Body of pancreas (tissue), 4 donors: ENCODE measurements at regions not wholly inside any gene's neighbourhood (a gene's known extent, or its start where the extent isn't known, plus 50 kb on each side); places are given as distances from the start of the nearest gene placed in this dataset.

Experiments
- ATAC-seq: fragments of 150-250 bp; one replicate; pipeline ENCODE4 v1.9.1; 2016
- DNase-seq, 4 donors: peaks; one replicate each; pipeline ENCODE4 v3.0.0-alpha.2; 2019
- H3K27ac ChIP-seq, 4 donors: fragments of 200-600 bp; sonication (generic); 1 replicate in 3 of 4; 2 replicates in 1 of 4; pipeline versions ENCODE4 v1.5.1 to v1.6.1; 2016 to 2019; ENCODE audit warnings: mild to moderate bottlenecking in 1 of 4, mixed read lengths in 1 of 4, moderate library complexity in 1 of 4
- H3K27me3 ChIP-seq, 2 donors: fragments of 200-600 bp; sonication (generic); one replicate each; pipeline ENCODE4 v1.6.0; 2016; ENCODE audit warnings: mild to moderate bottlenecking in 1 of 2
- H3K36me3 ChIP-seq, 2 donors: fragments of 200-600 bp; sonication (generic); replicated peaks in 1 of 2; 2 replicates each; pipeline ENCODE4 v1.5.1; 2016; ENCODE audit warnings: low read depth in 2 of 2; ENCODE audit not compliant: insufficient read depth in 1 of 2
- H3K4me1 ChIP-seq: fragments of 200-600 bp; sonication (generic); one replicate; pipeline ENCODE4 v1.6.0; 2016
- H3K4me3 ChIP-seq, 2 donors: fragments of 200-600 bp; sonication (generic); 1 replicate in 1 of 2; 2 replicates in 1 of 2; pipeline ENCODE4 v1.5.1; 2016 to 2019
- H3K9me3 ChIP-seq, 3 donors: fragments of 200-600 bp; sonication (generic); 1 replicate in 2 of 3; 2 replicates in 1 of 3; pipeline ENCODE4 v1.5.1; 2016
- POLR2A ChIP-seq, 3 donors: fragments of 450-650 bp; IDR thresholded peaks; one replicate each; pipeline ENCODE4 v1.6.1; 2016; ENCODE audit warnings: antibody characterized with exemption in 3 of 3, mild to moderate bottlenecking in 2 of 3
- WGBS, 2 donors: methylation state at CpG; one replicate each; pipeline ENCODE4 v1.1.5; 2017; 5-methylcytosine and 5-hydroxymethylcytosine counted together
- intact Hi-C: fragments of 100-400 bp; cut with DNase I; formaldehyde crosslinking; loops from one replicate; pipeline ENCODE4 v1.15.1; 2023
- TF ChIP-seq, protein P1 (sequence below), 7 experiments: fragments of 450-650 bp in 4 of 7; fragments of 200-600 bp in 3 of 7; sonication (generic) in 3 of 7; IDR thresholded peaks; one replicate each; pipeline ENCODE4 v1.5.1; 2016 to 2019; ENCODE audit warnings: antibody characterized with exemption in 7 of 7

DNA sequence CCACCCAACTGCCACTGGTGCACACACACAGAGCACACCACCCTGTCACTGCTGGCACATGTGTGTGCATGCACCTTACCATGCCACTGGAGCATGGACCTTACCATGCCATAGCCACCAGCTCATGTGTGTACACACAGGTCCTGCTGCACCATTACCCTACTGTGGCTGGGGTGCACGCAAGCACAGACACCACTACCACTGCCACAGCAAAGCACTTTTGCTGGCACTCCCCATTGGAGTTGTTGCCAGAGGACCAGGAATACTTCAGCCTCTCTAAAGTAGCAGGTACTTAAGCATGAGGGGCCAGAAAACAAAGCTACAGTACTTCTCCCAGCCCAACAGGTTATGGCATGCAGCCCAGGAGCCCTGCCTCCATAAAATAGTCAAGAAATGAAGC lies 404.8 kb downstream of the MBD2 start:
- 60% methylated on average over 1 of the region's 1 CpG; no CpG with 5 or more reads in 1 of the 2 donors for WGBS, 2 donors
- Histone ChIP-seq H3K27me3 (no peaks in the 10 kb centered on the region), H3K36me3 (no peaks in the 10 kb centered on the region), H3K4me3 (no peak overlapping the region), H3K9me3 (no peaks in the 10 kb centered on the region), H3K4me1 (no peaks in the 10 kb centered on the region), H3K27ac (no peak overlapping the region)
- TF ChIP-seq, protein P1, sequence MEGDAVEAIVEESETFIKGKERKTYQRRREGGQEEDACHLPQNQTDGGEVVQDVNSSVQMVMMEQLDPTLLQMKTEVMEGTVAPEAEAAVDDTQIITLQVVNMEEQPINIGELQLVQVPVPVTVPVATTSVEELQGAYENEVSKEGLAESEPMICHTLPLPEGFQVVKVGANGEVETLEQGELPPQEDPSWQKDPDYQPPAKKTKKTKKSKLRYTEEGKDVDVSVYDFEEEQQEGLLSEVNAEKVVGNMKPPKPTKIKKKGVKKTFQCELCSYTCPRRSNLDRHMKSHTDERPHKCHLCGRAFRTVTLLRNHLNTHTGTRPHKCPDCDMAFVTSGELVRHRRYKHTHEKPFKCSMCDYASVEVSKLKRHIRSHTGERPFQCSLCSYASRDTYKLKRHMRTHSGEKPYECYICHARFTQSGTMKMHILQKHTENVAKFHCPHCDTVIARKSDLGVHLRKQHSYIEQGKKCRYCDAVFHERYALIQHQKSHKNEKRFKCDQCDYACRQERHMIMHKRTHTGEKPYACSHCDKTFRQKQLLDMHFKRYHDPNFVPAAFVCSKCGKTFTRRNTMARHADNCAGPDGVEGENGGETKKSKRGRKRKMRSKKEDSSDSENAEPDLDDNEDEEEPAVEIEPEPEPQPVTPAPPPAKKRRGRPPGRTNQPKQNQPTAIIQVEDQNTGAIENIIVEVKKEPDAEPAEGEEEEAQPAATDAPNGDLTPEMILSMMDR (IDR thresholded peaks at IDR 0.05): no peak
- no peak for TF ChIP-seq POLR2A (IDR thresholded peaks at IDR 0.05)
- intact Hi-C loops: no loop called here
- ATAC-seq: no peak
- DNase-seq: no peak

DNA sequence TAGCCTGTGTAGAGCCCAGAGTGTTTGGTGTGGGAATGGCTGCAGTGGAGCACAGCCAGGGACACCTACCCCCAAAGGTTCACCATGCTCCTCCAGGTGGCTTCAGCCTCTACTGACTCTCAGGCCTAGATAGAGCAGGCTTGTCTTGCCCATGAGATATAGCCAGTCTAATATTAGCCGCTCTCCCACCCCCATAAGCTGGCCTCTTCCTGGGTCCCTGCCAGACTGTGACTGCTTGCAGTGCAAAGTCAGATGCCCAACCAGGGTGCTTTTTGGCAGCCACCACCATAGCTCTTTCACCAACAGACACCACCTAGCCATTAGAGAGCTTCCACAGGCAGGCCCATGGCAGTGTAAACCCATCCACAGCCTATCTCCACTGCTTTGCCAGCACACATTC lies 405.3 kb downstream of the MBD2 start:
- no peak for DNase-seq
- Histone ChIP-seq H3K27ac (no peak overlapping the region), H3K4me3 (no peak overlapping the region), H3K9me3 (no peaks in the 10 kb centered on the region), H3K4me1 (no peaks in the 10 kb centered on the region), H3K27me3 (no peaks in the 10 kb centered on the region), H3K36me3 (no peaks in the 10 kb centered on the region)
- WGBS, 2 donors: 62 to 88% methylated on average over 1 of the region's 1 CpG
- no peak for TF ChIP-seq POLR2A (IDR thresholded peaks at IDR 0.05)
- TF ChIP-seq, protein P1 (IDR thresholded peaks at IDR 0.05): no peak
- ATAC-seq: no peak
- intact Hi-C loops: no loop called here

DNA sequence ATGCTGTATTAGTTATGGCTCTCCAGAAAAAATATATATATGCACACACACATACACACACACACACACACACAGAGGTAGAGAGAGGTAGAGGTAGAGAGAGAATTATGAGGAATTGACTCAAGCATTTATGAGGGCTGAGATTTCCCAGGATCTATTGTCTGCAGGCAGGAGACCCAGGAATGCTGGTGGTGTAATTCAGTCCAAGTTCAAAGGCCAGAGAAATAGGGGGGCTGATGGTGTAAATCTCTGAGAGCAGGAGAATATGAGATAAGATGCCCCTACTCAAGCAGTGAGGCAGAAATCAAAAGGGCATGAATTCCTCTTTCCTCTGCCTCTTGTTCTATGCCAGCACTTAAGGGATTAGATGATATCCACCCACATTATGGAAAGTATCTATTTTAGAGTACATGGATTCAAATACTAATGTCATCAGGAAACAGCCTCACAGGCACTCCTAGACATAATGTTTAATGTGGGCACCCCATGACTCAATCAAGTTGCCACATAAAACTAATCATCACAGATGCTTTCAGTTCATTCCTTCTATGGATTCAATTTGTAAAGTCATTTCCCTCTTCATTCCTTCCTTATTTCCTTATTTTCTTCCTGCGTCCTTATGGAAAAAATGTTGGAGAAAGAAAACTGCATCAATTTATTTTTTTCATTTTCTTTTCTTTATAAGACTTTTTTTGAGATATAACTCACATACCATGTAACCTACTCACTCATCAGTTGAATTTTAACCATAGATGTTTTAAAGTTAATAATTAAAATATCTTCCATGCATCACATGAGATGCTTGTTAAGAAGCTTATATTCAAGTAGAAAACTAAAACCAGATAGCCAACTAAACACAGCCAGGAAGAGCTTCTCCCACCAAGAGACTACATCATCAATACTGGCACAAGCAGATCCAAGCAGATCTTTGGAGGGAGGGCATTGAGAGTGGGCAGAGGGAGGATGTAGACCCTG lies 406.2 kb downstream of the MBD2 start:
- Histone ChIP-seq H3K9me3 (no peaks in the 10 kb centered on the region), H3K27me3 (no peaks in the 10 kb centered on the region), H3K27ac (no peak overlapping the region), H3K36me3 (no peaks in the 10 kb centered on the region), H3K4me1 (no peaks in the 10 kb centered on the region), H3K4me3 (no peak overlapping the region)
- 51 to 58% methylated on average over 1 of the region's 1 CpG for WGBS, 2 donors
- intact Hi-C loops: no loop called here
- DNase-seq (no peak), ATAC-seq (no peak)
- TF ChIP-seq POLR2A (IDR thresholded peaks at IDR 0.05): no peak
- TF ChIP-seq, protein P1 (IDR thresholded peaks at IDR 0.05): no peak

DNA sequence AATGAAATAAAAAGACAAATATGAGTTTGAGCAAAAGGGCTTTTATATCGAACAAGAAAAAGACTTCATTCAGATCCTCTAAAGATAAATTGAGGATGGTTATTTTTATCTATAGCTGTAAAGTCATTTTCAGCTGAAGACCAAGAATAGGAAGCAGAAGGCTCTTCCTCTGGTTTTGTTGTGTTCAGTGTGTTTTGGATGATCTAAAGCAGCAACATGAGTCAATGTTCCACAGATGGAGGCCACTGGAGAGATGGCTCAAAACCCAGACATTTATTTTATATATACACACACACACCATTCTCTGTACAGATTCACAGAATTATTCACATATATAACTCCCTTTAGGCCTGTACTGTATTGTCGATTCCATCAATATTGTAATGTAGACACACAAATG lies 424.3 kb downstream of the MBD2 start:
- ATAC-seq (no peak), DNase-seq (no peak)
- H3K4me1 ChIP-seq: no peaks in the 10 kb centered on the region
- H3K36me3 ChIP-seq: no peaks in the 10 kb centered on the region
- no peaks in the 10 kb centered on the region for H3K27me3 ChIP-seq
- WGBS, 2 donors: 62 to 67% methylated on average over 2 of the region's 2 CpGs
- intact Hi-C loops: no loop called here
- no peak overlapping the region for H3K27ac ChIP-seq
- H3K9me3 ChIP-seq: no peaks in the 10 kb centered on the region
- H3K4me3 ChIP-seq: no peak overlapping the region
- TF ChIP-seq, protein P1 (IDR thresholded peaks at IDR 0.05): no peak
- TF ChIP-seq POLR2A (IDR thresholded peaks at IDR 0.05): no peak

DNA sequence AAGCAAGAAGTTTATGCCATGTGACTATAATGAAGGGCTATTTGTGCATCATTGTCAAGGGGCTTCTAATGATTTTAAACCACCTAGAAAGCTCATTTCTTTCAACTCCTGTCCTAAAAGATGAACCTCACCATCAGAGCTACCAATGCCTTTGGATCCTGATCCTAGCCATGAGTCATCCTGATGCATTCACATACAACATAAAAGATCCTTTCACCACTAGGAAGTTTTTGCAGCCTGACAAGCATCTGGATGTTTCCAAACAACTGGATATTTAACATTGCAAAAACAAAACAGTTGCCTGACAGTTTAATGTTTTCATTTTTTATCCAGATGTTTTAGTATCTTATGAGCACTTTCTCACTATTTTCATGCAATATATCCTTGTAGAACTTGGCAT lies 425.3 kb downstream of the MBD2 start:
- no peaks in the 10 kb centered on the region for H3K9me3 ChIP-seq
- H3K27me3 ChIP-seq: no peaks in the 10 kb centered on the region
- intact Hi-C loops: no loop called here
- no peak overlapping the region for H3K27ac ChIP-seq
- ATAC-seq (no peak), DNase-seq (no peak)
- no peaks in the 10 kb centered on the region for H3K36me3 ChIP-seq
- TF ChIP-seq POLR2A (IDR thresholded peaks at IDR 0.05): no peak
- TF ChIP-seq, protein P1 (IDR thresholded peaks at IDR 0.05): no peak
- H3K4me1 ChIP-seq: no peaks in the 10 kb centered on the region
- H3K4me3 ChIP-seq: no peak overlapping the region
